ENCODE measurements at regions not wholly inside any gene's neighbourhood (a gene's known extent, or its start where the extent isn't known, plus 50 kb on each side); places are given as distances from the start of the nearest gene placed in this dataset.

GRCh38 chr2:220882507-220882906 is 689.6 kb downstream of the EPHA4 start:
- no peak for TF ChIP-seq CTCF (IDR thresholded peaks at IDR 0.05; ENCODE audit: poor library complexity)
- no peak for TF ChIP-seq EZH2phosphoT487 (IDR thresholded peaks at IDR 0.05; ENCODE audit: low read depth, severe bottlenecking, unreplicated experiment)

All from hepatocyte (in vitro differentiated cells).